ENCODE measurements at regions not wholly inside any gene's neighbourhood (a gene's known extent, or its start where the extent isn't known, plus 50 kb on each side); places are given as distances from the start of the nearest gene placed in this dataset.

- Histone ChIP-seq H3K4me3 (replicated peaks in 1 of 3; ENCODE audit: insufficient read depth in 1 of 3, low read depth in 1 of 3, low read length in 3 of 3) (no peak overlapping the region), H3K9me3 (replicated peaks; ENCODE audit: control insufficient read depth, insufficient read depth, low read length) (no peaks in the 10 kb centered on the region), H3K9ac (replicated peaks; ENCODE audit: extremely low read depth, insufficient read depth, low read length) (no peak overlapping the region), H3K27me3 (ENCODE audit: control insufficient read depth in 2 of 2, insufficient read depth in 2 of 2, low read length in 2 of 2) (no peaks in the 10 kb centered on the region), H3K27ac (ENCODE audit: insufficient read depth, low read depth, low read length) (no peak overlapping the region), H3K79me2 (ENCODE audit: control insufficient read depth, insufficient read depth, low read length) (no peaks in the 10 kb centered on the region), H2AFZ (ENCODE audit: low read depth, low read length) (no peak overlapping the region), H3K9me1 (replicated peaks; ENCODE audit: control insufficient read depth, extremely low read depth, insufficient read depth, low read length) (no peaks in the 10 kb centered on the region), H4K20me1 (replicated peaks; ENCODE audit: control insufficient read depth, extremely low read depth, insufficient read depth, low read length) (no peaks in the 10 kb centered on the region), H3K4me2 (ENCODE audit: insufficient read depth, low read length) (no peak overlapping the region), H3K4me1 (ENCODE audit: control insufficient read depth, extremely low read depth, insufficient read depth, low read length) (no peaks in the 10 kb centered on the region), H3K36me3 (ENCODE audit: control insufficient read depth in 2 of 2, extremely low read depth in 1 of 2, insufficient read depth in 2 of 2, low read length in 2 of 2) (no peaks in the 10 kb centered on the region)
- intact Hi-C loops (cut with micrococcal nuclease) = loop anchor here (10.0 kb wide), 1 partner anchor 445 kb away; no protein-coding TSS in a partner anchor
- no peak for FAIRE-seq
- ChIA-PET CTCF (interaction anchor here (1.5 to 8.2 kb wide), 2 partner anchors 10 to 121 kb away, joined by 7 to 124 read pairs; no protein-coding TSS in a partner anchor), POLR2A (no interaction called here)
- no peak for DNase-seq (ENCODE audit: low read depth, low spot score)
- dilution Hi-C loops (cut with MboI; ENCODE audit: extremely low pct_ligation_motif_present, low sequenced_read_pairs) = no loop called here
- TF ChIP-seq GATA2 (IDR thresholded peaks at IDR 0.05; ENCODE audit: insufficient read depth, insufficient read length, low read depth, low read length) (no peak), EZH2 (IDR thresholded peaks at IDR 0.05; ENCODE audit: borderline replicate concordance, low read depth, low read length, severe bottlenecking) (no peak), MAX (IDR thresholded peaks at IDR 0.05; ENCODE audit: insufficient read depth, insufficient read length) (no peak), MYC (IDR thresholded peaks at IDR 0.05; ENCODE audit: low read depth, low read length) (no peak), POLR2A (IDR thresholded peaks at IDR 0.05; ENCODE audit: low read depth, low read length) (no peak), JUN (IDR thresholded peaks at IDR 0.05; ENCODE audit: borderline replicate concordance, insufficient read depth, insufficient read length, low read depth) (no peak), FOS (IDR thresholded peaks at IDR 0.05; ENCODE audit: borderline replicate concordance, insufficient read depth, low read length) (no peak), POLR2AphosphoS5 (IDR thresholded peaks at IDR 0.05; ENCODE audit: insufficient read depth, low read depth, low read length) (no peak), CTCF (IDR thresholded peaks at IDR 0.05; ENCODE audit: extremely low read depth in 1 of 2, insufficient read depth in 1 of 2, low read depth in 1 of 2, low read length in 2 of 2) (no peak)
- BruUV-seq (replicated peaks) = no TSS peak
Measured at GRCh38 chr19:13599681-13600080, 93.4 kb upstream of the CACNA1A start.
